ENCODE measurements at regions not wholly inside any gene's neighbourhood (a gene's known extent, or its start where the extent isn't known, plus 50 kb on each side); places are given as distances from the start of the nearest gene placed in this dataset.

DNA sequence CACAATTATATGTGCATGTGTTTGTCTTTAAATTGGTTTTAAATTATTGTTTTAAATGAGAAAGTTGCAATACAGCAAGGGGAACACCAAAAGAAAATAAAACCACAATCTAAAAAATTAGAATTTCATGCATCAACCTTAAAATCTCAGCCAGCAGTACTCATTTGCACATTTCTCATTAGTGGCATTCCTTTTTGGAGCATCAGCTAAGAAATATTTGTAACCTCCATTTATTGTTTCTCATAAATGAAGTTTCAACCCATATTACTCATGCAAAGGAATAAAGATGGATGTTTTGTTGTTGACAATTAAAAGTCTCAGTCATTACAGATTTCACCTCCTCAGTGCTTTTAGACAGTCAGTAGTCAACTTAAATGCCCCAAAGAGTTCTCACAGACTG lies 160.1 kb downstream of the TBX15 start:
- Histone ChIP-seq H3K27ac (ENCODE audit: low read depth, low read length) (no peak overlapping the region), H3F3A (ENCODE audit: control insufficient read depth, insufficient read depth) (no peaks in the 10 kb centered on the region), H3K27me3 (ENCODE audit: control insufficient read depth, low read length) (no peaks in the 10 kb centered on the region), H3K36me3 (ENCODE audit: control insufficient read depth, low read length) (no peaks in the 10 kb centered on the region), H3K9me3 (ENCODE audit: control insufficient read depth, insufficient read depth, low read length) (no peaks in the 10 kb centered on the region), H3K4me1 (ENCODE audit: control insufficient read depth, low read length) (no peaks in the 10 kb centered on the region), H3K4me3 (ENCODE audit: low read length) (no peak overlapping the region), H3K4me2 (ENCODE audit: low read length) (no peak overlapping the region), H3K9me2 (replicated peaks; ENCODE audit: control insufficient read depth, low read length) (no peaks in the 10 kb centered on the region), H3K79me2 (ENCODE audit: control insufficient read depth, low read length) (no peaks in the 10 kb centered on the region), H4K20me1 (ENCODE audit: control insufficient read depth, insufficient read depth, low read depth, low read length) (no peaks in the 10 kb centered on the region)
- TF ChIP-seq, protein P1, sequence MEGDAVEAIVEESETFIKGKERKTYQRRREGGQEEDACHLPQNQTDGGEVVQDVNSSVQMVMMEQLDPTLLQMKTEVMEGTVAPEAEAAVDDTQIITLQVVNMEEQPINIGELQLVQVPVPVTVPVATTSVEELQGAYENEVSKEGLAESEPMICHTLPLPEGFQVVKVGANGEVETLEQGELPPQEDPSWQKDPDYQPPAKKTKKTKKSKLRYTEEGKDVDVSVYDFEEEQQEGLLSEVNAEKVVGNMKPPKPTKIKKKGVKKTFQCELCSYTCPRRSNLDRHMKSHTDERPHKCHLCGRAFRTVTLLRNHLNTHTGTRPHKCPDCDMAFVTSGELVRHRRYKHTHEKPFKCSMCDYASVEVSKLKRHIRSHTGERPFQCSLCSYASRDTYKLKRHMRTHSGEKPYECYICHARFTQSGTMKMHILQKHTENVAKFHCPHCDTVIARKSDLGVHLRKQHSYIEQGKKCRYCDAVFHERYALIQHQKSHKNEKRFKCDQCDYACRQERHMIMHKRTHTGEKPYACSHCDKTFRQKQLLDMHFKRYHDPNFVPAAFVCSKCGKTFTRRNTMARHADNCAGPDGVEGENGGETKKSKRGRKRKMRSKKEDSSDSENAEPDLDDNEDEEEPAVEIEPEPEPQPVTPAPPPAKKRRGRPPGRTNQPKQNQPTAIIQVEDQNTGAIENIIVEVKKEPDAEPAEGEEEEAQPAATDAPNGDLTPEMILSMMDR (IDR thresholded peaks at IDR 0.05; ENCODE audit: low read depth, low read length, poor library complexity, severe bottlenecking), result no peak
- no peak for TF ChIP-seq EZH2phosphoT487 (IDR thresholded peaks at IDR 0.05; ENCODE audit: borderline replicate concordance, low read length)

DNA sequence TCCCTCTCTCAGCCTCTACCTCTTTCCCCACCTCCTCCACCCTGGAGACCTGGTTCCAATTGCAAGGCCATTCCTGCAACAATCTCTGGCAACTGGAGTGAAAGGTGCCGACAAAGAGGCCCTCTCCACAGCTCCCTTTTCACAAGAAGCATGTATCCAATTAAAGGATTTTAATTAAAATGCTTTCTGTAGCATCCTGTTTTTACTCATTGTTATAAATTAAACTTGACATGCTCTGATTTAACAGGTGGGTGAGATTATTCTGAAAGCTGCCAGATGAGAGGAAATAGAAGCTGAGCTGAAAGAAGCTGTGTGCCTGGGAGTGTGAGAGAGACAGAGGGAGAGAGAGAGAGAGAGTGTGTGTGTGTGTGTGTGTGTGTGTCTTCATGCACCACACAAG lies 160.5 kb downstream of the TBX15 start:
- H3K4me3 ChIP-seq (ENCODE audit: low read length), result no peak overlapping the region
- H3K9me3 ChIP-seq (ENCODE audit: control insufficient read depth, insufficient read depth, low read length), result no peaks in the 10 kb centered on the region
- TF ChIP-seq, protein P1 (IDR thresholded peaks at IDR 0.05; ENCODE audit: low read depth, low read length, poor library complexity, severe bottlenecking), result no peak
- H3K36me3 ChIP-seq (ENCODE audit: control insufficient read depth, low read length), result no peaks in the 10 kb centered on the region
- no peak overlapping the region for H3K27ac ChIP-seq (ENCODE audit: low read depth, low read length)
- no peaks in the 10 kb centered on the region for H3K9me2 ChIP-seq (replicated peaks; ENCODE audit: control insufficient read depth, low read length)
- H3K4me1 ChIP-seq (ENCODE audit: control insufficient read depth, low read length), result no peaks in the 10 kb centered on the region
- H3F3A ChIP-seq (ENCODE audit: control insufficient read depth, insufficient read depth), result no peaks in the 10 kb centered on the region
- no peaks in the 10 kb centered on the region for H3K79me2 ChIP-seq (ENCODE audit: control insufficient read depth, low read length)
- no peaks in the 10 kb centered on the region for H4K20me1 ChIP-seq (ENCODE audit: control insufficient read depth, insufficient read depth, low read depth, low read length)
- no peaks in the 10 kb centered on the region for H3K27me3 ChIP-seq (ENCODE audit: control insufficient read depth, low read length)
- H3K4me2 ChIP-seq (ENCODE audit: low read length), result no peak overlapping the region

DNA sequence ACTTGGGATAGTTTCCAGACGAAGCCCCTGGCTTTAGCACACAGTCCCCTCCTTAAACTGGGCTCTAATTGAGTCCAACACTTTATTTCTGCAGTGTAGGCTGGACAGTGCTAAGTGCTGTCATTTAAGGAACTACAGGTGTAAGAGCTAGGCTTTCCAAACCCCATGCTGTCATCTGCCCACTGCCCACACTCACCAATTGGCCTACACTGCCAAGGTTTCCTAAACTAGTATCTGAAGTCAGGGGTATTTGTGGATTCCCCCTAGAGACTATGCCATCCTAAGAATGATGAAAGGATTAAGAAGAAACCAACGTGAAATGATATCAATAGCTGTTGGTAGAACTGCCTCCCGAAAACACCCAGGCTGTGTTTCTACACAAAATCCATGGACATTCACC lies 160.9 kb downstream of the TBX15 start:
- H3K4me2 ChIP-seq (ENCODE audit: low read length), result no peak overlapping the region
- no peaks in the 10 kb centered on the region for H3K36me3 ChIP-seq (ENCODE audit: control insufficient read depth, low read length)
- no peaks in the 10 kb centered on the region for H3F3A ChIP-seq (ENCODE audit: control insufficient read depth, insufficient read depth)
- no peaks in the 10 kb centered on the region for H3K9me2 ChIP-seq (replicated peaks; ENCODE audit: control insufficient read depth, low read length)
- TF ChIP-seq EZH2phosphoT487 (IDR thresholded peaks at IDR 0.05; ENCODE audit: borderline replicate concordance, low read length), result no peak
- TF ChIP-seq, protein P1 (IDR thresholded peaks at IDR 0.05; ENCODE audit: low read depth, low read length, poor library complexity, severe bottlenecking), result no peak
- no peaks in the 10 kb centered on the region for H4K20me1 ChIP-seq (ENCODE audit: control insufficient read depth, insufficient read depth, low read depth, low read length)
- no peak overlapping the region for H3K4me3 ChIP-seq (ENCODE audit: low read length)
- no peaks in the 10 kb centered on the region for H3K9me3 ChIP-seq (ENCODE audit: control insufficient read depth, insufficient read depth, low read length)
- no peaks in the 10 kb centered on the region for H3K79me2 ChIP-seq (ENCODE audit: control insufficient read depth, low read length)
- no peaks in the 10 kb centered on the region for H3K4me1 ChIP-seq (ENCODE audit: control insufficient read depth, low read length)
- H3K27me3 ChIP-seq (ENCODE audit: control insufficient read depth, low read length), result no peaks in the 10 kb centered on the region
- no peak overlapping the region for H3K27ac ChIP-seq (ENCODE audit: low read depth, low read length)

DNA sequence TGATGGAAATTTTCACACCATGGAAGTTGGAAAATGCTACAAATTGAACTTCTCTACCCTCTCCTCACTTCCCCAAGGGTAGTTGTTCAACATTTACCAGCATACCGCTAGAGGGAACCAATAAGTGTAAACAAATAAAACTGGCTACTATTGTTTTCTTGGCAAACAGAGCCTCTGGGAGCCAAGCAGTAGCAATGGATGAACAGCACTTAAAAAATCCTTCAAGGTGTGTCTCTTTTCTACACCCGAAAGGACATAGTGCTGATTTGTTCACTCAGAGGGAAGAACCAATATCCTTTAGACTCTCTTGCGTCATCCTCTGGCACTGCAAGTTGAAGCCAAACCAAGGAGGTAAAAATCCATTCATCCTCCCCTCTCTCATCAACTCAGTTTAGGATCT lies 161.5 kb downstream of the TBX15 start:
- Histone ChIP-seq H3F3A (ENCODE audit: control insufficient read depth, insufficient read depth) (no peaks in the 10 kb centered on the region), H4K20me1 (ENCODE audit: control insufficient read depth, insufficient read depth, low read depth, low read length) (no peaks in the 10 kb centered on the region), H3K27me3 (ENCODE audit: control insufficient read depth, low read length) (no peaks in the 10 kb centered on the region), H3K27ac (ENCODE audit: low read depth, low read length) (no peak overlapping the region), H3K4me2 (ENCODE audit: low read length) (no peak overlapping the region), H3K4me3 (ENCODE audit: low read length) (no peak overlapping the region), H3K9me3 (ENCODE audit: control insufficient read depth, insufficient read depth, low read length) (no peaks in the 10 kb centered on the region), H3K79me2 (ENCODE audit: control insufficient read depth, low read length) (no peaks in the 10 kb centered on the region), H3K4me1 (ENCODE audit: control insufficient read depth, low read length) (no peaks in the 10 kb centered on the region), H3K36me3 (ENCODE audit: control insufficient read depth, low read length) (no peaks in the 10 kb centered on the region), H3K9me2 (replicated peaks; ENCODE audit: control insufficient read depth, low read length) (no peaks in the 10 kb centered on the region)
- TF ChIP-seq, protein P1 (IDR thresholded peaks at IDR 0.05; ENCODE audit: low read depth, low read length, poor library complexity, severe bottlenecking), result no peak
- TF ChIP-seq EZH2phosphoT487 (IDR thresholded peaks at IDR 0.05; ENCODE audit: borderline replicate concordance, low read length), result no peak
